ENCODE measurements at regions not wholly inside any gene's neighbourhood (a gene's known extent, or its start where the extent isn't known, plus 50 kb on each side); places are given as distances from the start of the nearest gene placed in this dataset.

DNA sequence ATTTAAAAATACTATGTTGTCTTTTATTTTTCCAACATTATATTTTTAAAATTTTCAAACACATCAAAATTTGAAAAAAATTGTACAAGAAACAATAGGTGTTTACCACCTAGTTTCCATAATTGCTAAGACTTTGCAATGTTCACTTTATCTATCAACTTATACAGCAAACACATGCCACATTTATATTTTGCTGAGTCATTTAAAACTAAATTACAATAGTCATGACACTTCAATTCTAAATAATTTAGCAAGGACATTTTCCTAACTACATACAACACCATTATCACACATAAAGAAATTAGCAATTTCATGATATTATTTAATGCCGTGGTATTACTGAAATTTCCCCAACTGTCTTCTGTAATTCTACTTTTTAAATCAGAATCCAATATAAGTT, 600.4 kb upstream of the CPXCR1 start:
- TF ChIP-seq, protein P1, sequence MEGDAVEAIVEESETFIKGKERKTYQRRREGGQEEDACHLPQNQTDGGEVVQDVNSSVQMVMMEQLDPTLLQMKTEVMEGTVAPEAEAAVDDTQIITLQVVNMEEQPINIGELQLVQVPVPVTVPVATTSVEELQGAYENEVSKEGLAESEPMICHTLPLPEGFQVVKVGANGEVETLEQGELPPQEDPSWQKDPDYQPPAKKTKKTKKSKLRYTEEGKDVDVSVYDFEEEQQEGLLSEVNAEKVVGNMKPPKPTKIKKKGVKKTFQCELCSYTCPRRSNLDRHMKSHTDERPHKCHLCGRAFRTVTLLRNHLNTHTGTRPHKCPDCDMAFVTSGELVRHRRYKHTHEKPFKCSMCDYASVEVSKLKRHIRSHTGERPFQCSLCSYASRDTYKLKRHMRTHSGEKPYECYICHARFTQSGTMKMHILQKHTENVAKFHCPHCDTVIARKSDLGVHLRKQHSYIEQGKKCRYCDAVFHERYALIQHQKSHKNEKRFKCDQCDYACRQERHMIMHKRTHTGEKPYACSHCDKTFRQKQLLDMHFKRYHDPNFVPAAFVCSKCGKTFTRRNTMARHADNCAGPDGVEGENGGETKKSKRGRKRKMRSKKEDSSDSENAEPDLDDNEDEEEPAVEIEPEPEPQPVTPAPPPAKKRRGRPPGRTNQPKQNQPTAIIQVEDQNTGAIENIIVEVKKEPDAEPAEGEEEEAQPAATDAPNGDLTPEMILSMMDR (conservative IDR thresholded peaks at IDR 0.05; ENCODE audit: low read depth in 2 of 2) = no peak
- TF ChIP-seq POLR2AphosphoS5 (IDR thresholded peaks at IDR 0.05; ENCODE audit: low read depth) = no peak
- TF ChIP-seq EZH2 (IDR thresholded peaks at IDR 0.05; ENCODE audit: low read depth, unreplicated experiment) = no peak
- no peak for TF ChIP-seq EZH2phosphoT487 (IDR thresholded peaks at IDR 0.05; ENCODE audit: unreplicated experiment)
- no peak for TF ChIP-seq ZNF331 (CRISPR knock-in tag; IDR thresholded peaks at IDR 0.05; ENCODE audit: low read depth)
- TF ChIP-seq, protein P2, sequence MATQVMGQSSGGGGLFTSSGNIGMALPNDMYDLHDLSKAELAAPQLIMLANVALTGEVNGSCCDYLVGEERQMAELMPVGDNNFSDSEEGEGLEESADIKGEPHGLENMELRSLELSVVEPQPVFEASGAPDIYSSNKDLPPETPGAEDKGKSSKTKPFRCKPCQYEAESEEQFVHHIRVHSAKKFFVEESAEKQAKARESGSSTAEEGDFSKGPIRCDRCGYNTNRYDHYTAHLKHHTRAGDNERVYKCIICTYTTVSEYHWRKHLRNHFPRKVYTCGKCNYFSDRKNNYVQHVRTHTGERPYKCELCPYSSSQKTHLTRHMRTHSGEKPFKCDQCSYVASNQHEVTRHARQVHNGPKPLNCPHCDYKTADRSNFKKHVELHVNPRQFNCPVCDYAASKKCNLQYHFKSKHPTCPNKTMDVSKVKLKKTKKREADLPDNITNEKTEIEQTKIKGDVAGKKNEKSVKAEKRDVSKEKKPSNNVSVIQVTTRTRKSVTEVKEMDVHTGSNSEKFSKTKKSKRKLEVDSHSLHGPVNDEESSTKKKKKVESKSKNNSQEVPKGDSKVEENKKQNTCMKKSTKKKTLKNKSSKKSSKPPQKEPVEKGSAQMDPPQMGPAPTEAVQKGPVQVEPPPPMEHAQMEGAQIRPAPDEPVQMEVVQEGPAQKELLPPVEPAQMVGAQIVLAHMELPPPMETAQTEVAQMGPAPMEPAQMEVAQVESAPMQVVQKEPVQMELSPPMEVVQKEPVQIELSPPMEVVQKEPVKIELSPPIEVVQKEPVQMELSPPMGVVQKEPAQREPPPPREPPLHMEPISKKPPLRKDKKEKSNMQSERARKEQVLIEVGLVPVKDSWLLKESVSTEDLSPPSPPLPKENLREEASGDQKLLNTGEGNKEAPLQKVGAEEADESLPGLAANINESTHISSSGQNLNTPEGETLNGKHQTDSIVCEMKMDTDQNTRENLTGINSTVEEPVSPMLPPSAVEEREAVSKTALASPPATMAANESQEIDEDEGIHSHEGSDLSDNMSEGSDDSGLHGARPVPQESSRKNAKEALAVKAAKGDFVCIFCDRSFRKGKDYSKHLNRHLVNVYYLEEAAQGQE (IDR thresholded peaks at IDR 0.05; ENCODE audit: unreplicated experiment) = no peak

Measured in GM23338 (cell line).